Prostate gland (tissue), 2 donors: ENCODE measurements at regions not wholly inside any gene's neighbourhood (a gene's known extent, or its start where the extent isn't known, plus 50 kb on each side); places are given as distances from the start of the nearest gene placed in this dataset.

Experiments used
- DNase-seq: peaks from one replicate; pipeline ENCODE4 v3.0.0-alpha.2; 2019; ENCODE audit warnings: low spot score
- H3K27ac ChIP-seq, 2 donors: fragments of 200-600 bp; sonication (generic); 2 replicates each; pipeline ENCODE4 v1.5.1; 2017 to 2019
- H3K27me3 ChIP-seq: fragments of 200-600 bp; sonication (generic); replicated peaks from 2 replicates; pipeline ENCODE4 v1.5.1; 2019; ENCODE audit not compliant: insufficient read depth
- H3K36me3 ChIP-seq, 2 donors: fragments of 200-600 bp; sonication (generic); 1 replicate in 1 of 2; 2 replicates in 1 of 2; pipeline versions ENCODE4 v1.5.1 to v1.8.1; 2017 to 2019
- H3K4me1 ChIP-seq: fragments of 200-600 bp; sonication (generic); replicated peaks from 2 replicates; pipeline ENCODE4 v1.5.1; 2019
- H3K4me3 ChIP-seq, 2 donors: fragments of 200-600 bp; sonication (generic); 2 replicates each; pipeline ENCODE4 v1.5.1; 2017 to 2019
- H3K9me3 ChIP-seq: fragments of 200-600 bp; sonication (generic); 2 replicates; pipeline ENCODE4 v1.5.1; 2017
- CTCF ChIP-seq, 4 experiments: fragments of 200-600 bp in 2 of 4; fragments of 450-650 bp in 2 of 4; sonication (generic) in 2 of 4; IDR thresholded peaks; 1 replicate in 3 of 4; 2 replicates in 1 of 4; pipeline ENCODE4 v1.5.1; 2016 to 2019; ENCODE audit warnings: antibody characterized with exemption in 4 of 4, mild to moderate bottlenecking in 2 of 4, moderate library complexity in 2 of 4
- POLR2A ChIP-seq: fragments of 450-650 bp; IDR thresholded peaks from one replicate; pipeline ENCODE4 v1.6.1; 2016; ENCODE audit warnings: antibody characterized with exemption, mild to moderate bottlenecking
- POLR2AphosphoS5 ChIP-seq: sonication (generic); formaldehyde crosslinking; IDR thresholded peaks from one replicate; pipeline ENCODE4 v1.6.1; 2017; ENCODE audit warnings: antibody characterized with exemption
- WGBS: methylation state at CpG from one replicate; pipeline ENCODE4 v1.1.5; 2018; 5-methylcytosine and 5-hydroxymethylcytosine counted together
- intact Hi-C: fragments of 100-400 bp; cut with DNase I; formaldehyde crosslinking; loops from one replicate; pipeline ENCODE4 v1.14.2; 2022

GRCh38 chr2:45212953-45213635, 203.8 kb upstream of the SIX2 start:
- DNase-seq, result no peak
- 38% methylated on average over 5 of the region's 5 CpGs for WGBS
- TF ChIP-seq POLR2AphosphoS5 (no peak), CTCF (IDR thresholded peaks at IDR 0.05) (no peak), POLR2A (no peak)
- H3K27me3 ChIP-seq, result no peaks in the 10 kb centered on the region
- intact Hi-C loops, result no loop called here
- no peak overlapping the region for H3K4me3 ChIP-seq
- H3K9me3 ChIP-seq, result no peaks in the 10 kb centered on the region
- no peaks in the 10 kb centered on the region for H3K36me3 ChIP-seq
- no peak overlapping the region for H3K27ac ChIP-seq
- no peaks in the 10 kb centered on the region for H3K4me1 ChIP-seq

GRCh38 chr2:45211636-45212035, 202.4 kb upstream of the SIX2 start:
- H3K27me3 ChIP-seq, result no peaks in the 10 kb centered on the region
- 81% methylated on average over 3 of the region's 3 CpGs for WGBS
- intact Hi-C loops, result no loop called here
- H3K9me3 ChIP-seq, result no peaks in the 10 kb centered on the region
- H3K27ac ChIP-seq, result no peak overlapping the region
- no peak for DNase-seq
- H3K36me3 ChIP-seq, result no peaks in the 10 kb centered on the region
- no peak for TF ChIP-seq CTCF (IDR thresholded peaks at IDR 0.05)
- no peak for TF ChIP-seq POLR2A
- no peak for TF ChIP-seq POLR2AphosphoS5
- no peak overlapping the region for H3K4me3 ChIP-seq
- no peaks in the 10 kb centered on the region for H3K4me1 ChIP-seq

GRCh38 chr2:45210462-45211195, 201.4 kb upstream of the SIX2 start:
- DNase-seq, result no peak
- Histone ChIP-seq H3K36me3 (no peaks in the 10 kb centered on the region), H3K4me3 (no peak overlapping the region), H3K4me1 (no peaks in the 10 kb centered on the region), H3K9me3 (no peaks in the 10 kb centered on the region), H3K27me3 (no peaks in the 10 kb centered on the region), H3K27ac (no peak overlapping the region)
- no peak for TF ChIP-seq POLR2AphosphoS5
- no peak for TF ChIP-seq CTCF (IDR thresholded peaks at IDR 0.05)
- TF ChIP-seq POLR2A, result no peak
- intact Hi-C loops, result no loop called here
- WGBS, result 94% methylated on average over 9 of the region's 9 CpGs

DNA sequence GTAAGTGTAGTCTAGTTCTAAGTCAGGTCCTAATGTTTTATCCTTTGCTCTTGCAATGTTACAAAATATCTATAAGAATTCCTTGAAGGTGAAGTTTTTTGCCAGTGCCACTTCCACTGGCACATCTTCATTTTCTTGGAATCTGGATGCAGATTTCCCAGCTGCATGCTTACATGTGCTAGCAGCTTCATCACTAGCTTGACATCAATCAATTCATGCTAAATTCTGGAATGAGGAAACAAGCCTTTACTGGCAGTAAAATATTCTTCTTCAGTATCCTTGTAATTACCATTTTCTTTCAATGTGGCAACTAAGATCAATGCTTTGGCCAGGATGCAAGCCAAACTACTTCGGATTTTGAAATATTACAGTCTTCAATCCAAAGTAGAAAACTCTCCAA, 200.6 kb upstream of the SIX2 start:
- no peaks in the 10 kb centered on the region for H3K4me1 ChIP-seq
- WGBS, result 95% methylated on average over 1 of the region's 1 CpG
- H3K9me3 ChIP-seq, result no peaks in the 10 kb centered on the region
- no peak for DNase-seq
- H3K27ac ChIP-seq, result no peak overlapping the region
- no peaks in the 10 kb centered on the region for H3K36me3 ChIP-seq
- intact Hi-C loops, result no loop called here
- H3K4me3 ChIP-seq, result no peak overlapping the region
- H3K27me3 ChIP-seq, result no peaks in the 10 kb centered on the region
- TF ChIP-seq POLR2A (no peak), POLR2AphosphoS5 (no peak), CTCF (IDR thresholded peaks at IDR 0.05) (no peak)

DNA sequence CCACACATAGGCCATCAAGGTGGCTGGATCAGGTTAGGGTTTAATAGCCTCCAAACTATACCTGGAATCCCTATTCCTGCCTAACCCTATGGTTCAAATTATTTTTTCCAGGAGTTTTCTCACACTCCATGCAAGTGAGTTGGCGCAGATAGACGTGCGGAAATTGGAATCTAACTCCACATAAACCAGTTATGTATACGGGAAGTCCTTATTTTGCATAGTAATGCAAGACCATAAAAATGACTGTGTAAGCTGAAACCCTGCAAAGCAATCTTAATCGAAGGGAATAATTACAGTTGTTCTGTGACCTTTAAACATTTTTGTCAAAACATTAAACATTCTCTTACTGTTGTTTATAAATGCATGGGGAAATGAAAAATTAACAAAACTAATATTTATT, 200.1 kb upstream of the SIX2 start:
- H3K36me3 ChIP-seq, result no peaks in the 10 kb centered on the region
- no peak overlapping the region for H3K4me3 ChIP-seq
- intact Hi-C loops, result no loop called here
- 62% methylated on average over 5 of the region's 5 CpGs for WGBS
- no peak for DNase-seq
- no peaks in the 10 kb centered on the region for H3K4me1 ChIP-seq
- TF ChIP-seq POLR2A (no peak), CTCF (IDR thresholded peaks at IDR 0.05) (no peak), POLR2AphosphoS5 (no peak)
- H3K9me3 ChIP-seq, result no peaks in the 10 kb centered on the region
- H3K27ac ChIP-seq, result no peak overlapping the region
- H3K27me3 ChIP-seq, result no peaks in the 10 kb centered on the region
